Activated T-cell treated with anti-CD3 and anti-CD28 coated beads, Interleukin-2, amount 50 U/mL, for 72 hours (primary cell): ENCODE measurements at regions not wholly inside any gene's neighbourhood (a gene's known extent, or its start where the extent isn't known, plus 50 kb on each side); places are given as distances from the start of the nearest gene placed in this dataset.

Experiments used
- ATAC-seq, 2 donors: fragments of 150-1000 bp; cut with Tn5 transposase; replicated peaks in 1 of 2; 2 replicates each; pipeline ENCODE4 v1.10.0; 2021; ENCODE audit warnings: moderate library complexity in 2 of 2, mild to moderate bottlenecking in 1 of 2
- DNase-seq, 2 donors: peaks; one replicate each; pipeline ENCODE4 v3.0.0; 2021 to 2022; ENCODE audit warnings: mixed read lengths in 1 of 2
- H3K27ac Mint-ChIP-seq: one replicate; pipeline ENCODE4 v1.8.0; 2022; ENCODE audit warnings: mild to moderate bottlenecking, moderate library complexity, mixed read lengths
- H3K27me3 Mint-ChIP-seq: one replicate; pipeline ENCODE4 v1.8.0; 2022; ENCODE audit warnings: low read depth, mixed read lengths
- H3K36me3 Mint-ChIP-seq, 2 donors: one replicate each; pipeline ENCODE4 v1.8.0; 2022; ENCODE audit warnings: mixed read lengths in 2 of 2, mild to moderate bottlenecking in 1 of 2; ENCODE audit not compliant: insufficient read depth in 2 of 2
- H3K4me1 Mint-ChIP-seq: one replicate; pipeline ENCODE4 v1.8.0; 2022; ENCODE audit warnings: low read depth, mixed read lengths
- H3K4me3 Mint-ChIP-seq, 2 donors: one replicate each; pipeline ENCODE4 v1.8.0; 2022; ENCODE audit warnings: mild to moderate bottlenecking in 2 of 2, mixed read lengths in 2 of 2, moderate library complexity in 2 of 2
- H3K9me3 Mint-ChIP-seq, 2 donors: one replicate each; pipeline ENCODE4 v1.8.0; 2022; ENCODE audit warnings: mixed read lengths in 2 of 2

DNA sequence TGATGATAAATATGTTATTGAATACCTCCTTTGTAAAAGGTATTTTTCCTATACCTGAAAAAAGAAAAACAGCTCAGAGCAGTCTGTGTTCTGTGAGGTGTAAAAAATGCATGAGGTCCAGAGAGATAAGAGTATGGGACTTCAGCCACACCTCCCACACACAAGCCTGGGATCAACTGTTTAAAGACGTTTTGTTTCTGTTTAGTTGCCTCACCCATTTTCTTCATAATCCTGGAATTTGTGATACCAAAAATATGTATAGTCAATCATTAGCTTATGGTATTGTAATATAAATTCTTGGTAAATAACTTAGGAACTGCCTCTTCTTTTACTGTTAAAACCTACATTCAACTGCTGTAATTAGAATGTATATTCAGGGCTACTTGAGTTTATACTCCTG, 1322.9 kb upstream of the TMEFF2 start:
- H3K4me1 Mint-ChIP-seq, result no peaks in the 10 kb centered on the region
- ATAC-seq, result no peak
- no peaks in the 10 kb centered on the region for H3K36me3 Mint-ChIP-seq
- no peak for DNase-seq
- no peak overlapping the region for H3K4me3 Mint-ChIP-seq
- H3K27me3 Mint-ChIP-seq, result no peaks in the 10 kb centered on the region
- no peak overlapping the region for H3K27ac Mint-ChIP-seq
- H3K9me3 Mint-ChIP-seq, result peaks cover 0 to 3% of the 10 kb centered on the region in 2 donors

DNA sequence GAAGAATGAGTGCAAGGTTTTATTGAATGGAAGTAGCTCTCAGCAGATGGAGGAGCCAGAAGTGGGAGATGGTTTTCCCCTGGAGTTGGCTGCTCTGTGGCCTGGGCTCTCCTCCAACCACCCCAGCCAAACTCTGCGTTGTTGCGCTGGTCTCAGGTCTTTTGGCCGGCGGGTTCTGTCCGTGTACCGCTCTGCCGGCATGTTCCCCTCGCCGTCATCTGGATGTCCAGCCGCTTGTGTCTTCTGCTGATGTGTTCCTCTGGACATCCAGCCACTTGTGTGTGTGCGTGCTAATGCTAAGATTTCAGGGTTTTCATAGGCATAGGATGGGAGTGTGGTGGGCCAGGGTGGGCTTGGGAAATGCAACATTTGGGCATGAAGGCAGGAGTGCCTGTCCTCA, 1311.3 kb upstream of the TMEFF2 start:
- Mint-ChIP-seq H3K9me3 (no peaks in the 10 kb centered on the region), H3K27ac (no peak overlapping the region), H3K4me1 (no peaks in the 10 kb centered on the region), H3K4me3 (no peak overlapping the region), H3K27me3 (no peaks in the 10 kb centered on the region), H3K36me3 (no peaks in the 10 kb centered on the region)
- ATAC-seq, result no peak
- DNase-seq, result no peak

DNA sequence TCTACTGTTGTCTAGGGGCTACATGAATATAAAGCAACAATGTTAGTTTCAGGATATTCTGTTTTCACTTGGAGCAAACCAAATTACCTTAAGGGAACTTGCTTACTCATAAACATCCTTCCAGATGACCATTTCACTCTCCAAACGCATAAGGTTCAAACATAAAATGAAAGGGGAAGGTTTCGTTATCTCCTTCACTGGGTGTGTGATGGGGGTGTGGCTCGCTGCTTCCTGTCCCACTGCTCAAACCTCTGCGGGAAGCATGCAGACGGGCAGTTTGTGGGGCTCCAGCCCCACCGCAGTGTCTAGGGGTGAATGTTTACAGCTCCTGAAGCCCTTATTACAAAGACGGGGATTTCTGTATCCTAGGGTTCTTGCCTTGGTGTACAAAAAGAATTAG, 1310.9 kb upstream of the TMEFF2 start:
- DNase-seq (no peak), ATAC-seq (no peak)
- Mint-ChIP-seq H3K27me3 (no peaks in the 10 kb centered on the region), H3K27ac (no peak overlapping the region), H3K36me3 (no peaks in the 10 kb centered on the region), H3K4me3 (no peak overlapping the region), H3K4me1 (no peaks in the 10 kb centered on the region), H3K9me3 (no peaks in the 10 kb centered on the region)

DNA sequence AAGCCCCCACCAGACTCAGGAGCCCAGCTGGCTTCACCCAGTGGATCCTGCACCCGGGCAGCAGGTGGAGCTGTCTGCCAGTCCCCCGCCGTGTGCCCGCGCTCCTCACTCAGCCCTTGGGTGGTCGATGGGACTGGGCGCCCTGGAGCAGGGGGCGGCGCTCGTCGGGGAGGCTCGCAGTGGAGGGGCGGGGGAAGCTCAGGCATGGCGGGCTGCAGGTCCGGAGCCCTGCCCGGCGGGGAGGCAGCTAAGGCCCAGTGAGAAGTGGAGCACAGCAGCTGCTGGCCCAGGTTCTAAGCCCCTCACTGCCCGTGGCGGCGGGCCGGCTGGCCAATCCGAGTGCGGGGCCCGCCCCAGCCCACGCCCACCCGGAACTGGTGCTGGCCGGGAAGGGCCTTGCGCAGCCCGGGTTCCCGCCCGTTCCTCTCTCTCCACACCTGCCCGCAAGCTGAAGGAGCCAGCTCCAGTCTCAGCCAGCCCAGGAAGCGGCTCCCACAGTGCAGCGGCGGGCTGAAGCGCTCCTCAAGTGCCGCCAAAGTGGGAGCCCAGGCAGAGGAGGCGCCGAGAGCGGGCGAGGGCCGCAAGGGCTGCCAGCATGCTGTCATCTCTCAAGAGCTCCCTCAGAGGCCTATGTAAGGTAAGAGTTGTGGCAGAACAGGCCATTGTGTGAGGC, 1307.8 kb upstream of the TMEFF2 start:
- DNase-seq (no peak), ATAC-seq (no peak)
- no peak overlapping the region for H3K27ac Mint-ChIP-seq
- H3K36me3 Mint-ChIP-seq, result no peaks in the 10 kb centered on the region
- no peaks in the 10 kb centered on the region for H3K27me3 Mint-ChIP-seq
- H3K4me3 Mint-ChIP-seq, result no peak overlapping the region
- no peaks in the 10 kb centered on the region for H3K4me1 Mint-ChIP-seq
- no peaks in the 10 kb centered on the region for H3K9me3 Mint-ChIP-seq

DNA sequence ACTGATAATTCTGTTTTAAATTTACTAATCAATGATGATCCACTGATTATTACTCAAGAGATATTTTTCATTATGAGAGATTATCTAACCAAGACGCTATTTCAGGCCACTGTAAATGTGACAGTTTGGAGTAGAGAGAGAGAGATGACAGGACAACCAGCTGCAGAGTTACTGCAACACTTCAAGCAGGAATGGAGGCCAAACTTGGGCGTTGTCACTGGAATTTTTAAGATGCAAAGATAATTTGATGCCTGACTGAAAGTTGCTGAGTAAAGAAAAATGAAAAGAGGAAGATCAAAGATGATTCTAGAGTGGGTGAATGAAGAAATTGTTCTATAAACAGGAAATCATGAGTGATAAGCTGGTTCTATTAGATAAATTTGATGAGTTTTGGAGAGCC, 1302.1 kb upstream of the TMEFF2 start:
- no peaks in the 10 kb centered on the region for H3K27me3 Mint-ChIP-seq
- no peaks in the 10 kb centered on the region for H3K4me1 Mint-ChIP-seq
- no peaks in the 10 kb centered on the region for H3K36me3 Mint-ChIP-seq

DNA sequence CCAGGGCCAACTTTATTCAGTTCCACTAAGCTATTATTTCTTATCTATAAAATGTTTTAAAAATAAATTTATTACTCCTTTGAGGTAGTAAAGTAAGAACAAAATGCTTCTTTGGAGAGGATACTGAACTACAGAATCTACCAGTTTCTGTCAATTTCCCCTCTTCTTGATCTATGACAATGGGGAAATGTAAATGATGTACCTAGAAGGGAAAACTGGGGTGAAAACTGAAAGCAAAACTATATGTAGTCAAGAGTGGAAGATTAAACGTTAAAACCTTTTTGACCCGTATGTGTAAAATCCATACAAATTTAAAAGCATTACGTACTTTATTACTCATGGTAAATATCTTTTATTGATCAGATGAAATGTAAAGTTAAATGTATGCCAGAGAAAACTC, 1287.8 kb upstream of the TMEFF2 start:
- ATAC-seq, result no peak

More for the DNA sequence above, 1302.1 kb upstream of the TMEFF2 start:
- Mint-ChIP-seq H3K27ac (no peak overlapping the region), H3K4me3 (no peak overlapping the region), H3K9me3 (no peaks in the 10 kb centered on the region)
- no peak for ATAC-seq
- DNase-seq, result no peak

DNA sequence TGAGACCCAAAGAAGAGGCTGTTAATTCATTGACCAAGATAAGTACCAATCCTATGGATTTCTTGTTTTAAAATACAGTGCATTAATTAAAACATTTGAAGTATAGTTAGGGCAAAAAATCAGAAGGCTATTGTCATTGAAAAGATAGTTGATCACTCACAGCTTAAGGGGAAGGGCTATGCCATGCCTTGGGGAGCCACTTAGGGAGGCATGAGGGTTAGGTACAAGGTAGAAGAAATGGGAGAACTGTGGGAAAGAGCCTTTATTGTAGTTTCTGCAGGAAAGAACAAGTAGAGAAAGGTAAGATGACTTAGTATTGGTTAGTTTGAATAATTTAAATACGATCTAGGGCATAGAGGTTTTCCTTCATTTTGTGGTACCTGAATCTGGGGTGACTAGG, 1285.5 kb upstream of the TMEFF2 start:
- Mint-ChIP-seq H3K9me3 (peaks cover 0 to 2% of the 10 kb centered on the region in 2 donors), H3K27me3 (no peaks in the 10 kb centered on the region), H3K36me3 (no peaks in the 10 kb centered on the region), H3K4me3 (no peak overlapping the region), H3K27ac (no peak overlapping the region), H3K4me1 (peaks cover 7% of the 10 kb centered on the region)
- DNase-seq (no peak), ATAC-seq (no peak)

More for the DNA sequence above, 1287.8 kb upstream of the TMEFF2 start:
- H3K4me1 Mint-ChIP-seq, result no peaks in the 10 kb centered on the region
- no peak overlapping the region for H3K27ac Mint-ChIP-seq
- no peaks in the 10 kb centered on the region for H3K36me3 Mint-ChIP-seq
- H3K4me3 Mint-ChIP-seq, result peak overlapping the region; percentile 29 to 38
- no peaks in the 10 kb centered on the region for H3K9me3 Mint-ChIP-seq
- H3K27me3 Mint-ChIP-seq, result no peaks in the 10 kb centered on the region
- DNase-seq, result no peak

DNA sequence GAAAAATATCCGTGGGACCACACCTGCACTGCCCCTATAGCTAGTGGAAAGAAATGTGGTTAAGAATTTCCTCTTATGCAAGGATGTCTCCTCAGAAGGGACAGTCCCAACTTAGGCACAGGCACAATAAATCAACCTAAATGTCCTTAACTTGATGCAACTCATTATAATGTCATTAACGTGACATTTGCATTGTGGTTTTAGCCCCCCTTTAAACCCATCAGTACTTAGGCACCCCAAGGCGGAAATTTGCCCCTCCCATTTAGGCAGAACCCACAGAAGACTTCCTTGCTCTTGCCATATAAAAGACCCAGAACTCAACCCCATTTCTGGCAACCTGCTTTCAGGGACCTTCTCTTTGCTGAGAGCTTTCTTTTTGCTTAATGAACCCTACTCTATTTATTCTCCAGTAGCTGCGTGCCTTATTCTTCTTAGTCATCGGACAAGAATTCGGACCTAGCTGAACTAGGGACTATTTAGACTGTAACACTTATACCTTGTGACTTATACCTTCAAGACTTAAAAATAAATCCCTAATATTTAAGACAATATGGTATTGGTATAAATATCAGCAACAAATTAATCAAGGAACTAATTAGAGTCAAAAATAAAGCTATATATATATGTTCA, 1281.6 kb upstream of the TMEFF2 start:
- no peaks in the 10 kb centered on the region for H3K36me3 Mint-ChIP-seq
- DNase-seq (no peak), ATAC-seq (no peak)
- H3K9me3 Mint-ChIP-seq, result peaks cover 2 to 3% of the 10 kb centered on the region in 2 donors
- no peak overlapping the region for H3K27ac Mint-ChIP-seq
- H3K4me3 Mint-ChIP-seq, result no peak overlapping the region
- H3K4me1 Mint-ChIP-seq, result peaks cover 7% of the 10 kb centered on the region
- H3K27me3 Mint-ChIP-seq, result no peaks in the 10 kb centered on the region

DNA sequence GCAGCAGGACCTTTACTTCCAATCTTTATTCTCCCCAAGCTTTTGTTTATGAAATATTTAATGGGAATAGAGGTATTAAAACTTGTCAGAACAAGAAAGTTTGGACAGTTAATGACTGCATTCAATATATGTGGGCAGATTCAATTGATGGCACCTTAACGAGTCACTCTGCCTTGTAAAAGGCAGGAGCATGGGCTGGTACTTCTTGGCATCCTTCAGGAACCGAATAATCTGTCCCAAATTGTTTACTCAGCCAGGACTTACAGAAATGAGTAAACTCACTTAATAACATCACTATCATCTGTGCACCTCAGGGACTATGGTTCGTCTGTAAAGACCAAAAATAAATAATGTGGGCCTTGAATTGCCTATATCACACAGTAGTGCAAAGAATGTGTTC, 1280.3 kb upstream of the TMEFF2 start:
- Mint-ChIP-seq H3K9me3 (peaks cover 2 to 3% of the 10 kb centered on the region in 2 donors), H3K36me3 (no peaks in the 10 kb centered on the region), H3K4me1 (peaks cover 7% of the 10 kb centered on the region), H3K4me3 (no peak overlapping the region), H3K27ac (no peak overlapping the region), H3K27me3 (no peaks in the 10 kb centered on the region)
- no peak for ATAC-seq
- DNase-seq, result no peak

DNA sequence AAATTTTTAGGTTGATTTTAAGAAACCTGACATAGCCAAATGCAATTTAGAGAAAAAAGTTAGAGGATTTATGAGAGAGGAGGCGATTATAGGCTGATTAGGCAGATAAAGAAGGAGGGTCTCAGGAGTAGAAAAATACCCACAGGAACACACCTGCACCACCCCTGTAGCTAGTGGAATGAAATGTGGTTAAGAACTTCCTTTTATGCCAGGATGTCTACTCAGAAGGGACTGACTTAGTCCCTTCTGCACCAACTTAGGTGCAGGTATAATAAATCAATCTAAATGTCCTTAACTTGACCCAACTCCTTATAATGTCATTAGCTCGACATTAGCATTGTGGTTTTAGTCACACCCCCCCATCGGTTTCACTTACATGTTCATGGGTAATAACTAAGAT, 1274.5 kb upstream of the TMEFF2 start:
- DNase-seq (no peak), ATAC-seq (no peak)
- Mint-ChIP-seq H3K4me3 (no peak overlapping the region), H3K4me1 (no peaks in the 10 kb centered on the region), H3K9me3 (peaks cover 2% of the 10 kb centered on the region in 2 donors), H3K27me3 (no peaks in the 10 kb centered on the region), H3K27ac (no peak overlapping the region), H3K36me3 (no peaks in the 10 kb centered on the region)

DNA sequence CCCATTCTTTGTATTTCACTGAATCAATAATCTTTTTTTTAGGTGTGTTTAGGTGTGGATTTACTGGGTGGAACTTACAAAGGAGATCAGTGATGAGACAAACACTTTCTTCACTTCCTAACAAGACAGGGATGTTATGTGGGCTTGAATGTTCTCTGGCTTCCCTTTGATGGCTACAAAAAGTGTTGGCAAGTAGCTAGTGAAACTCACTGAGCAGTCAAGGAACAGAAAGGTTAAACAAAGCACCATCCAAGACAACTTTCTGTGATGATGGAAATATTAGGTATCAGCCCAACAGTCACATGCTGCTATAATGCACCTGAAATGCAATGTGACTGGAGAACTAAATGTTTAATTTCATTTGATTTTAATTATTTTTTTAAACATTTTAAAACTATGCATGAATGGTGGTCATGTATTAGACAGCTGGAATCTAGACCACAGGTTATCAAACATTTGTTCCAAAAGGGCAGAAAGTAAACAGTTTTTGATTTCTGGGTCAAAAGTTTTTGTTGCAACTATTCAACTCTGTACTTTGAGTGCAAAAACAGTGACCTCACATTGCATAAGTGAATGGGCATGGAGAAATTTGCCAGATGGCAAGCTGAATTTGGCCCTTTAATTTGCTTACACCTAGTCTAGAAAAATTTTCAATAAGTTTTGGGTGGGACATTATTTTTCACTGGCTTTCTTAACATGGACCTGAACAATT, 1272.7 kb upstream of the TMEFF2 start:
- Mint-ChIP-seq H3K36me3 (no peaks in the 10 kb centered on the region), H3K4me1 (no peaks in the 10 kb centered on the region), H3K9me3 (peaks cover 0 to 2% of the 10 kb centered on the region in 2 donors), H3K4me3 (no peak overlapping the region), H3K27me3 (no peaks in the 10 kb centered on the region), H3K27ac (no peak overlapping the region)
- ATAC-seq (no peak), DNase-seq (no peak)

DNA sequence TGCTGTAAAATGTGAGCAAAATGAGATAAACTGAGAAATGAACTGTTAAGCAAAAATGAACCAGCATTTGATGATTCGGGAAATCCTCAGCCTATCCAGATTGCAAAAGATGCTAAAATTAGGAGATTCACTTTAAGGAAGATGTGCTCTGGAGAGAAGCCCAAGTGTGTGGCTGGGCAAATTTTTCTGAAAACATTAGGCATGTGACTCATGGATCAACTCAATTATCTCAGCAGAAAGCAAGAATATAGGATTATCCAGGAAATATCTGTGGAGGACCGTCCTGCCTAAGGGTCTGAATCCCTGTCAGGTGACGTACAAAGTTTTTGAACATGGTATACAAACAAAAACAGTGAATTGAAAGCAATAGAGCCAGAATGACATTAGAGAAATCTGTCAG, 1268.3 kb upstream of the TMEFF2 start:
- DNase-seq, result no peak
- Mint-ChIP-seq H3K27me3 (no peaks in the 10 kb centered on the region), H3K4me3 (no peak overlapping the region), H3K27ac (no peak overlapping the region), H3K36me3 (no peaks in the 10 kb centered on the region), H3K4me1 (no peaks in the 10 kb centered on the region), H3K9me3 (peaks cover 0 to 2% of the 10 kb centered on the region in 2 donors)
- no peak for ATAC-seq

DNA sequence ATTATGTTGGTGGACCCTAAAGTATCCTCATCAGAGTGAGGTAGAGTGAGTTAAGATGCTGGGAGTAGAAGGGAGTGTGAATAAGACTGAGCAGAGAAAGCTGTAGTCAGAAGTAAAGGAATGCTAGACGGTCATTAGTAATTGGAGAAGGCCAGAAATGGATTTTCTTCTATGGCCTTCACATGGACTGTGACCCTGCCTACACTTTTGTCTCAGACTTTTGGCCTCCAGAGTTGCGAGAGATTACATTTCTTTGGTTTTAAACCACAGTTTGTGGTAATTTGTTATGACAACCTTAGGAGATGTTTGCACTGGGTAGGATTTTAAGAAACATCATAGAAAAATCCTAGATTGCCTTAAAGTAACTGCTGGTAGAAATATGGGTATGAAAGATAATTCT, 1267.7 kb upstream of the TMEFF2 start:
- no peak for ATAC-seq
- Mint-ChIP-seq H3K27ac (no peak overlapping the region), H3K9me3 (peaks cover 0 to 2% of the 10 kb centered on the region in 2 donors), H3K36me3 (no peaks in the 10 kb centered on the region), H3K27me3 (no peaks in the 10 kb centered on the region), H3K4me1 (no peaks in the 10 kb centered on the region), H3K4me3 (no peak overlapping the region)
- no peak for DNase-seq
